ENCODE measurements at regions not wholly inside any gene's neighbourhood (a gene's known extent, or its start where the extent isn't known, plus 50 kb on each side); places are given as distances from the start of the nearest gene placed in this dataset.

DNA sequence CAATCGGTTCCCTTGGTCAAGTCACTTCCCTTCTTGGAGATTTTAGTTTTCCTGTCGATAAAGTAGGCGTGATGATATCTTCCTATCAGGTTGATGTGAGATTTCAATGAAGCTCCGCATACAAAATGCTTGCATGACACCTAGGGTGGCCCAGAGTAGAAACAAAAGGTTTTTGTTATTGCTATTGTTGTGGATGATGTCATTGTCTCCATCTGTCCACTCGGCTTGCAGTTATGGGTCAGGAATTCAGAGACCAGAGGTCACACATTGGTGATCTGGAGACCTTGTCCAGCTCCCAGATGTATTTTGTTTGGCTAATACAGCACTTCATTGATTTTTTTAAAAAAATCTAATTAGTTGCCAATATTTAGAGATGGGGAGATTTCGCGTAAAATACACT, 382.1 kb downstream of the MN1 start:
- H3K4me1 Mint-ChIP-seq (ENCODE audit: low read depth), result no peaks in the 10 kb centered on the region
- H3K27ac Mint-ChIP-seq, result no peak overlapping the region

DNA sequence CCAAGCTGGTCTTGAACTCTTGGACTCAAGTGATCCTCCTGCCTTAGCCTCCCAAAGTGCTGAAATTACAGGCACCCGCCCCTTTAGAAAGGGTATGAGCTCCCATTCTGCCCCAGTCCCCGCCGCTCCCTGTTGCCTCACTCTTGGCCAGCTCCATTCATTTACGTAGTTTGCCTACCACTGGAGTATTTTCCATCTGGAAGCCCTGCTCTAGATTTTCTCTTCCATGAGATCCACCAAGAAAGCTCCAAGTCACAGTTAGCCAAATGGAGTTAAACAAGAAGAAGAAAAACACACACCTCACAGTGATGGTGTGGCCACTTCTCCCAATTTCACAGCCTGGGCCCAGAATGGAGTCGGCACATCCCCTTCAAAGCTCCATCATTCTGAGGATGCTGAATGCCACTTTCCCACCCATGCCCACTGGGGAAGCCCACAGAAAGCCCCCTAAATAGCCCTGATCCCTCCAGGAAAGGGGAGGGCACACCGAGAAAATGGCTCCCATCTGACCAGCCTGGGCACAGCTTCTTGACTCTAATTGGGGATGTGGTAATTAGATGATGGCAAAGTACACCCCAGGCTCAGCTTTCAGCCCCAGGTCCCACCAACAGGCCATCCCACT, 381.2 kb downstream of the MN1 start:
- ATAC-seq (replicated peaks in 1 of 2) (no peak), DNase-seq (no peak)
- Mint-ChIP-seq H3K27ac (no peak overlapping the region), H3K9me3 (no peaks in the 10 kb centered on the region), H3K27me3 (ENCODE audit: low read depth) (peaks cover 30% of the 10 kb centered on the region), H3K36me3 (ENCODE audit: insufficient read depth in 2 of 2) (no peaks in the 10 kb centered on the region), H3K4me3 (no peak overlapping the region), H3K4me1 (ENCODE audit: low read depth) (no peaks in the 10 kb centered on the region)

More for the DNA sequence above, 382.1 kb downstream of the MN1 start:
- H3K27me3 Mint-ChIP-seq (ENCODE audit: low read depth), result peaks cover 30% of the 10 kb centered on the region
- H3K4me3 Mint-ChIP-seq, result no peak overlapping the region
- DNase-seq (no peak), ATAC-seq (replicated peaks in 1 of 2) (no peak)
- H3K9me3 Mint-ChIP-seq, result no peaks in the 10 kb centered on the region
- H3K36me3 Mint-ChIP-seq (ENCODE audit: insufficient read depth in 2 of 2), result no peaks in the 10 kb centered on the region

DNA sequence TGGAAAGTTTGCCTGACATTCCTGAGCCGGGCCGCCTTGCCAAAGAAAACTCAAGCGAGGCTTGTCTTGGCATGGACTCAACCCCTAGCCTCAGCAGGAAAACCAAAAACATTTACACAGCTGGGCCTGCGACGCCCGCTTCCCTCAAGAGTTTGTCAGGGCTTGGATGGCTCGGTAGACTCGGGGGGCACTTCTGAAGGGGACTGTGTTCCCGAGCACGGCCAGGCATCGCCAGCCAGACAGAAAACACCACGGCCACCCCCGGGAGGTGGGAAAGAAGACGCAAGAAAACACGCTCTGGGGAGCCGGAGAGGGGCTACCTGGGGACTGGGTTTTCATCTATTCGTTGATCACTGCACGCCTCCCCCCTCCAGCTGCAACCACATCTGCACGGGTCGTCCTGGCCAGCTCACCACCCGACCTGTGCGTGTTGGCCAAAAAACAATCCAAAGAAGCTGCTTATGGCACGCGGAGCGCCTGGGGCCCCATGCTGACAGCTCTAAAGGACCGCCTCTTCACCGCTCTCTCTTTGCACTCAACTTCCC, 380.7 kb downstream of the MN1 start:
- Mint-ChIP-seq H3K4me3 (no peak overlapping the region), H3K27me3 (ENCODE audit: low read depth) (peaks cover 28% of the 10 kb centered on the region), H3K4me1 (ENCODE audit: low read depth) (no peaks in the 10 kb centered on the region), H3K9me3 (no peaks in the 10 kb centered on the region), H3K36me3 (ENCODE audit: insufficient read depth in 2 of 2) (no peaks in the 10 kb centered on the region), H3K27ac (no peak overlapping the region)
- ATAC-seq (replicated peaks in 1 of 2) (no peak), DNase-seq (no peak)

DNA sequence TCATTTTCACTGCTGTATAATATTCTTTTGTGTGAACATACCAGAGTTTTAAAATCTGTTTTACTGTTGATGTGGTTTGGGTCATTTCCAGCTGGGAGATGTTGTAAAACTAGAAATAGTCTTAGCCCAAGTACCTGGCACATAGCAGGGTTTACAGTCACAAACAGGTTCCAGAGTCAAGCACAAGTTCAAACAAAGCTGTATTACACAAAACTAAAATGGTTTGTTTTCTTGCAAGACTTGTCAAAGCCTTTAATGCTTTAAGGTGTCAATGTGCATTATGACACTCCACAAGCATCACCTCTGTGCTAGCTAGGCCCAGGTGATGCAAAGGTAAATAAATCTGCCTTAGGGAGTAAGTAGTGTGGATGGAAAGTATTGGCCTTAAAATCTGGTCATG, 379.1 kb downstream of the MN1 start:
- DNase-seq (no peak), ATAC-seq (replicated peaks in 1 of 2) (no peak)
- peaks cover under 1% of the 10 kb centered on the region in 2 donors for H3K9me3 Mint-ChIP-seq
- no peak overlapping the region for H3K4me3 Mint-ChIP-seq
- H3K4me1 Mint-ChIP-seq (ENCODE audit: low read depth), result no peaks in the 10 kb centered on the region
- H3K27ac Mint-ChIP-seq, result no peak overlapping the region
- peaks cover 17% of the 10 kb centered on the region for H3K27me3 Mint-ChIP-seq (ENCODE audit: low read depth)
- no peaks in the 10 kb centered on the region for H3K36me3 Mint-ChIP-seq (ENCODE audit: insufficient read depth in 2 of 2)

DNA sequence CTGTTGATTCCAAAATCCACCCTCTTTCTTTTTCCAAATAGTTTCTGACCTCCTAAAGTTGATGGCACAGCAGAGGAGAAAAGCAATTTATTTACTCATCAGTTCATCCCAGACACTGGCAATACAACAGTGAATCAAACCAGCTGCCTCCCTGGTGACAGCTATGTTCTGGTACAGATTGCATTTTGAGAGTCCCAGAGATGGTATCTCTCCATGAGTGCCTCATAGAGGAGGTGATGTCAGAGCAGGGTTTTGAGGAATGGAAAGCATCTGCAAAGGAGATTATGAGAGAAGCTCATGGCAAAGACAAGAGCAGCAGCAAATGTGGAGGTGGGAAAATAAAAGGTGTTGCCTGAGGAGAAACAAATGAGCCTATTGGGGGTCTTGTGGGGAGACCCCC, 377.2 kb downstream of the MN1 start:
- Mint-ChIP-seq H3K4me3 (no peak overlapping the region), H3K9me3 (peaks cover 2 to 4% of the 10 kb centered on the region in 2 donors), H3K27me3 (ENCODE audit: low read depth) (peaks cover 17% of the 10 kb centered on the region), H3K36me3 (ENCODE audit: insufficient read depth in 2 of 2) (peaks cover 0 to 3% of the 10 kb centered on the region in 2 donors), H3K4me1 (ENCODE audit: low read depth) (no peaks in the 10 kb centered on the region), H3K27ac (no peak overlapping the region)
- ATAC-seq (replicated peaks in 1 of 2) (no peak), DNase-seq (no peak)

DNA sequence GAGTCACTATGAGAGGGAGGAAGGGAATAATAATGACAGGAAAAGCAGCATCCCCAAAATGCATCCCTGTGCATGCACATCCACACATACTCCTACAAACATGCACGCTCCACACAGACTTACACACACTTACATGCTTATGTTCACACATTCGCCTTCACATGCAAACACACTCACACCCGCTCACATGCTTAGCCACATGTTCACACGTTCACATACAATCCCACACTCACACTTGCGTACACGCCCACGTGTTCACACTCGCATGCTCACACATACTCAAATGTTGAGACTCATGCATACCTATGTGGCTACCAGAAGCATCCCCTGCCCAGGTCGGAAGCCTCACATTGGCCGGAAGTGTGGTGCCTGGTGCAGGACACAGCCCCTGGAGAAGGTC, 372.1 kb downstream of the MN1 start:
- Mint-ChIP-seq H3K27me3 (ENCODE audit: low read depth) (no peaks in the 10 kb centered on the region), H3K36me3 (ENCODE audit: insufficient read depth in 2 of 2) (peaks cover 0 to 3% of the 10 kb centered on the region in 2 donors), H3K27ac (no peak overlapping the region), H3K4me3 (no peak overlapping the region), H3K4me1 (ENCODE audit: low read depth) (no peaks in the 10 kb centered on the region), H3K9me3 (peaks cover 6 to 8% of the 10 kb centered on the region in 2 donors)
- ATAC-seq (replicated peaks in 1 of 2), result no peak
- no peak for DNase-seq

DNA sequence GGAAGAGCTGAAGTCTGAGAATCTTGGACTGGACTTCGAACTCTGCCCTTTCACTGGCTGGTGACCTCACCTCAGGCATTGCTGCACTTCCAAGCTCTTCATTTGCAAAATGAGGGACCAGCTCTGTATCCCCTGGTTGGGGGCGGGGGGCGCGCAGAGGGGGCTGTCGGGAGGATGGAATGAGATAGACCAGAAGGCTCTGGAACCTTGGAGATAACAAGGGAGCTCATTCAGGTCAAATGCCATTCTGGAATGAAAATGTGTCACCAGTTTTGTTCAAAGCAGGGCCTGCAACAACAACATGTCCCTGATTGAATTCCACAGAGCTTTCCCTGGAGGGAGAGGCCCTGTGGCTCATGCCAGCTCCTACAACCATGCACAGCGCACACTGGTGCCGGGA, 370.5 kb downstream of the MN1 start:
- DNase-seq (no peak), ATAC-seq (replicated peaks in 1 of 2) (no peak)
- H3K27me3 Mint-ChIP-seq (ENCODE audit: low read depth), result no peaks in the 10 kb centered on the region
- peaks cover 0 to 3% of the 10 kb centered on the region in 2 donors for H3K36me3 Mint-ChIP-seq (ENCODE audit: insufficient read depth in 2 of 2)
- no peaks in the 10 kb centered on the region for H3K4me1 Mint-ChIP-seq (ENCODE audit: low read depth)
- no peak overlapping the region for H3K27ac Mint-ChIP-seq
- peaks cover 6 to 8% of the 10 kb centered on the region in 2 donors for H3K9me3 Mint-ChIP-seq
- H3K4me3 Mint-ChIP-seq, result no peak overlapping the region

DNA sequence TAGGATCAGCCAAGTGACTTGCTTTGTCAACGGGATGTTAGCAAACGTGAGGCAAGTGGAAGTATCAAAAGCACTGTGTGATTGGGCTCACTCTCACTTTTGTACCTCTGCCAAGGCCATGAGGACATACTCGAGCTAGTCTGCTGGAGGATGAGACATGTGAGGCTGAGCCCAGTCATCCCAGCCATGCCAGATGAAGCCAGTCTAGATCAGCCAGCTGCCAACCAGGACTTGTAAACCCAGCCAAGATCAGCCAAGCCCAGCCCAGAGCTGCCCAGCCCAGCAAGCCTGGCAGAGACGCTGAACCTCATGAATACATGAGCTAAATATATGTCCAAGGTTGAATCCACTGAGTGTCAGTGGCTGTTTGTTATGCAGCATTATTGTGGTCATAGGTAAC, 369.7 kb downstream of the MN1 start:
- H3K36me3 Mint-ChIP-seq (ENCODE audit: insufficient read depth in 2 of 2), result peaks cover 0 to 3% of the 10 kb centered on the region in 2 donors
- no peaks in the 10 kb centered on the region for H3K27me3 Mint-ChIP-seq (ENCODE audit: low read depth)
- no peaks in the 10 kb centered on the region for H3K4me1 Mint-ChIP-seq (ENCODE audit: low read depth)
- H3K4me3 Mint-ChIP-seq, result no peak overlapping the region
- no peak overlapping the region for H3K27ac Mint-ChIP-seq
- ATAC-seq (replicated peaks in 1 of 2) (no peak), DNase-seq (no peak)
- peaks cover 6 to 8% of the 10 kb centered on the region in 2 donors for H3K9me3 Mint-ChIP-seq

DNA sequence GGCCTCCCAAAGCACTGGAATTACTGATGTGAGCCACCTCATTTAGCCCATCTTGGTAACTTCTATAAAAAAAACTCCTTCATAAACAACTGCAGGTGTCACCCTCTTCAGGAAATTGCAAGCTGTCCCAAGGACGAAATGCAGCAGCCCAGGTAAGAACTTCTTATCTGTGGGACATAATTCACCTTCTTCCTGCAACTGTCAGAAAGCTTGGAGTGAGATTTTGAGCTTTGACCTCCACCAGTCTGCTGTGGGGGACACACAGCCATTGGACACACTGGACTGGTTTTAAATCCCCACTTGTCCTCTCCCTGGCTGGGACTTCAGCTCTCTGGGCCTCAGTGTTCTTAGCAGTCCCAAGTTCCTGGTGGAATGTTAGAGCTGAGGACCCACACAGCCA, 368.5 kb downstream of the MN1 start:
- no peaks in the 10 kb centered on the region for H3K4me1 Mint-ChIP-seq (ENCODE audit: low read depth)
- no peak overlapping the region for H3K27ac Mint-ChIP-seq
- H3K27me3 Mint-ChIP-seq (ENCODE audit: low read depth), result no peaks in the 10 kb centered on the region
- H3K4me3 Mint-ChIP-seq, result no peak overlapping the region
- H3K36me3 Mint-ChIP-seq (ENCODE audit: insufficient read depth in 2 of 2), result peaks cover 0 to 2% of the 10 kb centered on the region in 2 donors
- DNase-seq (no peak), ATAC-seq (replicated peaks in 1 of 2) (no peak)
- peaks cover 4 to 6% of the 10 kb centered on the region in 2 donors for H3K9me3 Mint-ChIP-seq

DNA sequence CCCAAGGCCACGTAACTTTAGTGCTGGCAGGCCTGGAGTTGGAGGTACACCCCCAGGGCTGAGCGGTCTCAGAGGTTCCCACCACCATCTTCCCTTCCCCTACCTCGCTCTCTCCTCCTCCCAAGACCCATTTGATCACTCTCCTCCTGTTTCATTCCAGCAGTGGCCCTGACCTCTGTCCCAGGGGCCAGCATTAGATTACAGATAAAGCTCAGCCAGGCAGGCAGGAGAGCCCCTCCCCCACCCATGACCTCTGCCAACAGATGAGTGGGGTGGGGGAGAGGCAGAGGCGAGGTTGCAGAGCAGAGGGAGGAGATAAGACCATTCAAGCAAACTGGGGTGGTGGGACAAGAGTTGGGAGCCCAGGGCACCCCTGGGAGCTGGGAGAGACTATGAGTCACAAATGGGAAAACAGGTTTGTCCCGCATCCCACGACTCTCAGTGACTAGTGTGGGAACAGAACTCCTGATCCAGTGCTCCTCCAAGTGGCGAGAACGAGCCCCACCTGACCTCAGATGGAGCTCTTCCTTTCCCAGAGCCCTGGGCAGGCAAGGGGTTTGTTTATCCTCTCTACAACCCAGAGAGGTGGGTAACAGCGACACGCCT, 367.9 kb downstream of the MN1 start:
- H3K27ac Mint-ChIP-seq, result no peak overlapping the region
- H3K4me1 Mint-ChIP-seq (ENCODE audit: low read depth), result no peaks in the 10 kb centered on the region
- ATAC-seq (replicated peaks in 1 of 2) (no peak), DNase-seq (no peak)
- H3K27me3 Mint-ChIP-seq (ENCODE audit: low read depth), result no peaks in the 10 kb centered on the region
- H3K9me3 Mint-ChIP-seq, result peaks cover 4 to 5% of the 10 kb centered on the region in 2 donors
- H3K4me3 Mint-ChIP-seq, result no peak overlapping the region
- H3K36me3 Mint-ChIP-seq (ENCODE audit: insufficient read depth in 2 of 2), result no peaks in the 10 kb centered on the region

DNA sequence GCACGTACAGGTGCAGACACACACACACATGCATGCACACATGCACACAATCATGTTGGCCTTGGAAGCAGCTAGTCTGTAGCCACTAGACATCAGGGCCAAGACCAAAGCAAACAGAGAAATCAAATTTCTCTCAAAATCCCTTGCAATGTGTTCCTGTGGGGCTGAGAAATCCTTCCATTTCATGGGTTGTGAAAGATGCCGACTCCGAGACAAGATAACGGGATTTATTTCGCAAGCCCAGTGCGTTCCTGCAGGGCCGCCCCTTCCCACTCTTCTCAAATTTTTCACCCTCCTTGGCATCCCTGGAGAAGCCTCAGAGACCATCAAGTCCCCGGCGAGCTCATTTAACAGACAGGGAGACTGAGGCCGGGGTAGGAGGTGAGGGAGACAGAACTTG, 366.7 kb downstream of the MN1 start:
- Mint-ChIP-seq H3K4me3 (no peak overlapping the region), H3K9me3 (peaks cover 4 to 5% of the 10 kb centered on the region in 2 donors), H3K27me3 (ENCODE audit: low read depth) (no peaks in the 10 kb centered on the region), H3K36me3 (ENCODE audit: insufficient read depth in 2 of 2) (no peaks in the 10 kb centered on the region), H3K27ac (no peak overlapping the region), H3K4me1 (ENCODE audit: low read depth) (no peaks in the 10 kb centered on the region)
- ATAC-seq (replicated peaks in 1 of 2) (no peak), DNase-seq (no peak)

DNA sequence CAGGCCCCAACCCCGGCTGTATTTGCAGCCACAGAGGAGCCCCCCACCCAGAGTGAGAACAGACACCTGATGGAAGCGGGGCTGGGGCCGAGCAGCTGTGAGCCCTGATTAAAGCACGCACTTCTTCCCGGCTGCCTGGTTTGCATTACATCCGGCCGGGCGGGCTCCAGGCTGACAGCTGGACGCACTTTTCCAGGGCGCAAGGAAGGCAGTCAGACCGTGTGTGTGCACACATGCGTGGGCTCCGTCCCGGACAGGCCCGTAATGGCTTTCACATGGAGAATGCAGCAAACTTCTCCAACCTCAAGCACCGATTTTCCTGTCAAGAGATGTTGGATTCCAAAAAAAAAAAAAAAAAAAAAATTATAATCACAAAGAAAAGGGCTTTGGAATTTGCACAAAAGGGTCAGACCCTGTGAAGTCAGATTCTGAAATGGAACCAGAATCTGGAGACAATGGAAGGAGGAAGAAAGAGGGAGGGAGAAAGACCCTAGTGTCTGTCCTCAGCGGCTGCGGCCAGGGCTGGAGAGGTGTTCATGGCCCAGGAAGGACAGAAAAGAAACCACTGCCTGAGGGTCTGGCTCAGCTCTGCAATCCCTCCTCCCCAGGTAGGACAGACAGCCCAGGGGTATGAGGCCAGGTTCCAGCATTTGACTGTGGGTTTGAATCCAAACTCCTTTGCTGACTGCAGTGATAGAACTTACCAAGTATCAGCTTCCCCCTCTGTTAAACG, 365.5 kb downstream of the MN1 start:
- H3K4me3 Mint-ChIP-seq, result no peak overlapping the region
- no peak overlapping the region for H3K27ac Mint-ChIP-seq
- H3K4me1 Mint-ChIP-seq (ENCODE audit: low read depth), result no peaks in the 10 kb centered on the region
- ATAC-seq (replicated peaks in 1 of 2) (no peak), DNase-seq (no peak)
- no peaks in the 10 kb centered on the region for H3K27me3 Mint-ChIP-seq (ENCODE audit: low read depth)
- H3K9me3 Mint-ChIP-seq, result peaks cover 4 to 5% of the 10 kb centered on the region in 2 donors
- no peaks in the 10 kb centered on the region for H3K36me3 Mint-ChIP-seq (ENCODE audit: insufficient read depth in 2 of 2)

DNA sequence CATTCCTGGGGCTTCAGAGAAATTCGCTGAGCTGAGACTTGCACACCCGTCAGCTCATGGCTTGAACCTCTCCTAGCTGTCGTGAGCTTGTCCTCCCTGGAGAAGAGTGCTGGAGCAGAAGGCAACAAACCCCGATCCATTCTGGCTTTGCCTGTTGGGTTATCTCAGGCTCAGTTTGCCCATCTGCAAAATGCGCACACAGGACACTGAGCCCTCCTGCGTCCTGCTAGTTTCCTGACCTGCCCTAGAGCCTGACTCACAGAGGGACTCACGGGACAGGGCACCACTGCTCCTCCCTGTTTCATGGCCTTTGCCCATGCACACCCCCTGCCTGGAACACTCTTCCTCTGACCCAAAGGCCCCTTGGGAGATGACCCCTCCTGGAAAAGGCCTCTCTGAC, 365.0 kb downstream of the MN1 start:
- Mint-ChIP-seq H3K27ac (no peak overlapping the region), H3K27me3 (ENCODE audit: low read depth) (no peaks in the 10 kb centered on the region), H3K36me3 (ENCODE audit: insufficient read depth in 2 of 2) (no peaks in the 10 kb centered on the region), H3K4me1 (ENCODE audit: low read depth) (no peaks in the 10 kb centered on the region), H3K4me3 (no peak overlapping the region), H3K9me3 (peaks cover 4 to 5% of the 10 kb centered on the region in 2 donors)
- ATAC-seq (replicated peaks in 1 of 2), result no peak
- DNase-seq, result no peak
